Esophagus muscularis mucosa (tissue), 4 donors: ENCODE measurements at regions not wholly inside any gene's neighbourhood (a gene's known extent, or its start where the extent isn't known, plus 50 kb on each side); places are given as distances from the start of the nearest gene placed in this dataset.

ENCODE experiments used
- DNase-seq: peaks from one replicate; pipeline ENCODE4 v3.0.0-alpha.2; 2017; ENCODE audit errors: extremely low spot score
- H3K27ac ChIP-seq, 4 donors: fragments of 200-600 bp; sonication (generic); replicated peaks in 1 of 4; 1 replicate in 3 of 4; 2 replicates in 1 of 4; pipeline ENCODE4 v1.5.1; 2016 to 2019; ENCODE audit warnings: mild to moderate bottlenecking in 1 of 4
- H3K27me3 ChIP-seq, 4 donors: fragments of 200-600 bp; sonication (generic); one replicate each; pipeline versions ENCODE4 v1.5.1 to v1.6.0; 2016 to 2019
- H3K36me3 ChIP-seq, 4 donors: fragments of 200-600 bp; sonication (generic); one replicate each; pipeline ENCODE4 v1.5.1; 2016 to 2019
- H3K4me1 ChIP-seq, 4 donors: fragments of 200-600 bp; sonication (generic); one replicate each; pipeline ENCODE4 v1.5.1; 2016 to 2019
- H3K4me3 ChIP-seq, 4 donors: fragments of 200-600 bp; sonication (generic); 1 replicate in 2 of 4; 2 replicates in 2 of 4; pipeline ENCODE4 v1.5.1; 2016 to 2019; ENCODE audit warnings: mild to moderate bottlenecking in 4 of 4, moderate library complexity in 1 of 4
- H3K9me3 ChIP-seq, 4 donors: fragments of 200-600 bp; sonication (generic); 1 replicate in 3 of 4; 2 replicates in 1 of 4; pipeline ENCODE4 v1.5.1; 2016 to 2019
- CTCF ChIP-seq, 3 experiments: fragments of 200-600 bp in 2 of 3; fragments of 450-650 bp in 1 of 3; sonication (generic) in 2 of 3; IDR thresholded peaks; one replicate each; pipeline ENCODE4 v1.5.1; 2017 to 2019; ENCODE audit warnings: antibody characterized with exemption in 3 of 3, mild to moderate bottlenecking in 2 of 3, moderate library complexity in 1 of 3
- EP300 ChIP-seq: sonication (generic); formaldehyde crosslinking; IDR thresholded peaks from one replicate; pipeline ENCODE4 v1.6.1; 2017; ENCODE audit warnings: antibody characterized with exemption
- POLR2A ChIP-seq: fragments of 450-650 bp; IDR thresholded peaks from one replicate; pipeline ENCODE4 v1.6.1; 2017; ENCODE audit warnings: antibody characterized with exemption, moderate library complexity, mild to moderate bottlenecking, low read depth
- POLR2AphosphoS5 ChIP-seq, 2 donors: sonication (generic); formaldehyde crosslinking; IDR thresholded peaks; one replicate each; pipeline ENCODE4 v1.6.1; 2017; ENCODE audit warnings: antibody characterized with exemption in 2 of 2
- WGBS: methylation state at CpG from one replicate; pipeline ENCODE4 v1.1.5; 2018; 5-methylcytosine and 5-hydroxymethylcytosine counted together
- intact Hi-C: fragments of 100-400 bp; cut with DNase I; formaldehyde crosslinking; loops from one replicate; pipeline ENCODE4 v1.15.1; 2023

- no peak overlapping the region for H3K4me3 ChIP-seq
- H3K27ac ChIP-seq, result peak overlapping the region; percentile 67 to 82 (median 78)
- H3K9me3 ChIP-seq, result no peaks in the 10 kb centered on the region
- TF ChIP-seq POLR2A (no peak), EP300 (no peak), CTCF (IDR thresholded peaks at IDR 0.05) (no peak), POLR2AphosphoS5 (IDR thresholded peaks at IDR 0.05) (no peak)
- intact Hi-C loops, result no loop called here
- WGBS, result 37% methylated on average over 6 of the region's 6 CpGs
- peaks cover 15 to 33% (median 22%) of the 10 kb centered on the region in 4 donors for H3K4me1 ChIP-seq
- DNase-seq, result no peak
- no peaks in the 10 kb centered on the region for H3K27me3 ChIP-seq
- no peaks in the 10 kb centered on the region for H3K36me3 ChIP-seq
Measured at GRCh38 chr1:8097077-8097799, 71.1 kb upstream of the ERRFI1 start.

GRCh38 chr1:8096105-8097011 lies 70.2 kb upstream of the ERRFI1 start:
- intact Hi-C loops, result no loop called here
- no peaks in the 10 kb centered on the region for H3K27me3 ChIP-seq
- DNase-seq, result no peak
- H3K27ac ChIP-seq, result peak overlapping the region; percentile 67 to 82 (median 78)
- TF ChIP-seq POLR2A (no peak), EP300 (no peak), POLR2AphosphoS5 (IDR thresholded peaks at IDR 0.05) (peak in 1 of 2 donors; percentile 64), CTCF (IDR thresholded peaks at IDR 0.05) (no peak)
- H3K4me1 ChIP-seq, result peaks cover 15 to 33% (median 28%) of the 10 kb centered on the region in 4 donors
- no peaks in the 10 kb centered on the region for H3K9me3 ChIP-seq
- H3K36me3 ChIP-seq, result no peaks in the 10 kb centered on the region
- H3K4me3 ChIP-seq, result no peak overlapping the region
- 71% methylated on average over 12 of the region's 12 CpGs for WGBS

DNA sequence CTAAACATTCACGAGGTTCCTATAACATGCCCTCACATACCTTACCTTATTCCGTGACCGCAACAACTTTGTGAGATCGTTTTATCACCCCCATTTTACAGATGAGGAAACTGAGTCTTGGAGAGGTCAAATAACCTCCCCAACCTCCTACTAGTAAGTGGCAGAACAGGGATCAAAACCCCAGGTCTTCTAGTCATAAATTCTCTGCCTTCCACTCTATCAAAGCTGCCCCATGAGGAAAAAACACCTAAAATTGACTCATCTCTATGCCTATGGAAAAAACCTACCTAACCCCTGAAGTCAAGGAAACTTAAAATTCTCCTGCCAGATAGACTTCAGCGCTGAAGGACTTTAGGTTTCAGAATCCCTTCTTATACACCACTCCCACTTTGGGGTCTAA lies 69.5 kb upstream of the ERRFI1 start:
- no peak overlapping the region for H3K4me3 ChIP-seq
- WGBS, result 97% methylated on average over 5 of the region's 5 CpGs
- TF ChIP-seq CTCF (IDR thresholded peaks at IDR 0.05), result no peak
- no peak for TF ChIP-seq POLR2A
- no peak for TF ChIP-seq POLR2AphosphoS5 (IDR thresholded peaks at IDR 0.05)
- TF ChIP-seq EP300, result no peak
- no peak for DNase-seq
- no peaks in the 10 kb centered on the region for H3K9me3 ChIP-seq
- H3K36me3 ChIP-seq, result no peaks in the 10 kb centered on the region
- H3K27me3 ChIP-seq, result no peaks in the 10 kb centered on the region
- peaks cover 15 to 38% (median 36%) of the 10 kb centered on the region in 4 donors for H3K4me1 ChIP-seq
- peak overlapping the region; percentile 67 to 82 (median 78) for H3K27ac ChIP-seq
- intact Hi-C loops, result no loop called here

DNA sequence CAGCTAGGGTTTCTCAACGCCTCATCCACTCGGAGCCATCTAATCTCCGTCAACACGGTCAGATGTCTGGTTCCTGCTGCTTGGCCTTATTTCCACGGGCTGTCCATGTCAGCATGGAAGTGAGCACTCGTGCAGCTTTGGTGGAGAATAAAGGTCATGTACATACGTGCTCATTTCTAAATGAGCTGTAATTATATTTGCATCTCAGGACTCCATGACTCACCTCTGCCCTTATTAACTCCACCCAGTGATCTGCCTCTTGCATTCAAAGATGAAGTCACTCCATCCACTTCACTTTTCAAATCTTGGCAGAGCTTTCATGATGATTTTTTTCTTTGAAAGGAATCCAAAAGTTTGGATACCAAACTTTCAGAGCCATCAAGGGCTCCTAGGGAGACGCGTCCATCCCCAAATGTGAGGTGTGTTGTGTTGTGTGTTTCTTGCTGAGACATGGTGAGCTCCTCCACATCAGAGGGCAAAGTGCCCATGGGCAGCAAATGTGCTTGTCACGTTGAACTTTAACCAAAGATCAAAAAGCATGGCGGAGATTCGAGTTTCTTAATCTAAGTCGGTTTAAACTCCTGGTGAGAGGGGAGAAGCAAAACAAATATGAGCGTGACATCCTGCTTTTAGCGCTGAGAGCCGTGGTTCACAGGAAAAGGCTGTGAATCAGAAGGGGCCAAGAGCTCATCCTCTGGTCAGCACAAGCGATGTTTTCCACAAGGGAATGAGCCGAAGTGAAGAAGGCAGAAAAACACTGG lies 68.6 kb upstream of the ERRFI1 start:
- TF ChIP-seq CTCF (IDR thresholded peaks at IDR 0.05), result no peak
- no peak for TF ChIP-seq POLR2A
- TF ChIP-seq EP300, result no peak
- TF ChIP-seq POLR2AphosphoS5 (IDR thresholded peaks at IDR 0.05), result no peak
- intact Hi-C loops, result no loop called here
- WGBS, result 75% methylated on average over 18 of the region's 18 CpGs
- no peak for DNase-seq
- Histone ChIP-seq H3K36me3 (no peaks in the 10 kb centered on the region), H3K4me1 (peaks cover 15 to 47% (median 45%) of the 10 kb centered on the region in 4 donors), H3K27me3 (no peaks in the 10 kb centered on the region), H3K4me3 (no peak overlapping the region), H3K27ac (no peak overlapping the region), H3K9me3 (no peaks in the 10 kb centered on the region)
